Stomach (tissue), 8 donors: ENCODE measurements at regions not wholly inside any gene's neighbourhood (a gene's known extent, or its start where the extent isn't known, plus 50 kb on each side); places are given as distances from the start of the nearest gene placed in this dataset.

Experiments used
- DNase-seq, 2 donors: peaks; one replicate each; pipeline versions ENCODE4 v3.0.0 to v3.0.0-alpha.2; 2013 to 2019
- H3K27ac ChIP-seq, 5 donors: fragments of 200-600 bp in 4 of 5; sonication (generic) in 4 of 5; one replicate each; pipeline ENCODE4 v1.5.1; 2013 to 2019; ENCODE audit warnings: mild to moderate bottlenecking in 1 of 5, moderate library complexity in 1 of 5
- H3K27me3 ChIP-seq, 3 donors: fragments of 200-600 bp; sonication (generic); one replicate each; pipeline ENCODE4 v1.5.1; 2017 to 2019; ENCODE audit warnings: mixed run types in 1 of 3
- H3K36me3 ChIP-seq, 4 donors: fragments of 200-600 bp; sonication (generic); 1 replicate in 3 of 4; 2 replicates in 1 of 4; pipeline ENCODE4 v1.5.1; 2016 to 2019
- H3K4me1 ChIP-seq, 4 donors: fragments of 200-600 bp; sonication (generic); one replicate each; pipeline ENCODE4 v1.5.1; 2016 to 2019
- H3K4me3 ChIP-seq, 4 donors: fragments of 200-600 bp; sonication (generic) in 3 of 4; one replicate each; pipeline ENCODE4 v1.5.1; 2016 to 2019; ENCODE audit warnings: mild to moderate bottlenecking in 1 of 4
- H3K9me3 ChIP-seq, 4 donors: fragments of 200-600 bp; sonication (generic); one replicate each; pipeline ENCODE4 v1.5.1; 2016 to 2019
- CTCF ChIP-seq, 7 experiments: fragments of 450-650 bp in 4 of 7; fragments of 200-600 bp in 3 of 7; sonication (generic) in 3 of 7; IDR thresholded peaks; one replicate each; pipeline ENCODE4 v1.5.1; 2016 to 2019; ENCODE audit warnings: antibody characterized with exemption in 7 of 7, control low read depth in 2 of 7, mild to moderate bottlenecking in 1 of 7
- EP300 ChIP-seq: sonication (generic); formaldehyde crosslinking; IDR thresholded peaks from one replicate; pipeline ENCODE4 v1.6.1; 2017; ENCODE audit warnings: antibody characterized with exemption
- POLR2A ChIP-seq, 4 donors: fragments of 450-650 bp; IDR thresholded peaks; one replicate each; pipeline ENCODE4 v1.6.1; 2016; ENCODE audit warnings: antibody characterized with exemption in 4 of 4, control low read depth in 2 of 4, mild to moderate bottlenecking in 1 of 4, moderate library complexity in 1 of 4
- POLR2AphosphoS5 ChIP-seq, 3 donors: sonication (generic); formaldehyde crosslinking; IDR thresholded peaks; one replicate each; pipeline ENCODE4 v1.6.1; 2016; ENCODE audit warnings: antibody characterized with exemption in 3 of 3
- WGBS, 5 donors: extraction: QIAGEN DNeasy Blood & Tissue Kit in 3 of 5; methylation state at CpG; one replicate each; pipeline versions ENCODE4 v1.1.5 to v1.1.7; 2013 to 2018; 5-methylcytosine and 5-hydroxymethylcytosine counted together
- intact Hi-C: fragments of 100-400 bp; cut with DNase I; formaldehyde crosslinking; loops from one replicate; pipeline ENCODE4 v1.15.1; 2023; ENCODE audit warnings: low total_unique reads
- donor health status: healthy with polysubstance abuse.
- donor health status: Bipolar disorder and iron deficiency.
- donor health status: healthy.

GRCh38 chr2:2642906-2643890 is 312.1 kb upstream of the MYT1L start:
- peaks cover 0 to 6% (median 0%) of the 10 kb centered on the region in 4 donors for H3K9me3 ChIP-seq
- H3K36me3 ChIP-seq: no peaks in the 10 kb centered on the region
- H3K4me3 ChIP-seq: no peak overlapping the region
- peaks cover 0 to 32% (median 0%) of the 10 kb centered on the region in 3 donors for H3K27me3 ChIP-seq
- 84 to 89% (median 87%) methylated on average over 19 to 29 of the region's 29 CpGs for WGBS, 5 donors
- no peaks in the 10 kb centered on the region for H3K4me1 ChIP-seq
- intact Hi-C loops: no loop called here
- TF ChIP-seq CTCF (IDR thresholded peaks at IDR 0.05) (no peak), EP300 (no peak), POLR2AphosphoS5 (IDR thresholded peaks at IDR 0.05) (no peak), POLR2A (IDR thresholded peaks at IDR 0.05) (no peak)
- no peak for DNase-seq
- no peak overlapping the region for H3K27ac ChIP-seq

GRCh38 chr2:2641541-2642410 is 310.7 kb upstream of the MYT1L start:
- no peak for DNase-seq
- no peak for TF ChIP-seq CTCF (IDR thresholded peaks at IDR 0.05)
- no peak for TF ChIP-seq EP300
- TF ChIP-seq POLR2A (IDR thresholded peaks at IDR 0.05): no peak
- no peak for TF ChIP-seq POLR2AphosphoS5 (IDR thresholded peaks at IDR 0.05)
- WGBS, 5 donors: 67 to 77% (median 73%) methylated on average over 16 to 17 of the region's 17 CpGs
- Histone ChIP-seq H3K4me1 (no peaks in the 10 kb centered on the region), H3K4me3 (no peak overlapping the region), H3K9me3 (no peaks in the 10 kb centered on the region), H3K36me3 (no peaks in the 10 kb centered on the region), H3K27ac (no peak overlapping the region), H3K27me3 (peaks cover 0 to 40% (median 0%) of the 10 kb centered on the region in 3 donors)
- intact Hi-C loops: no loop called here

GRCh38 chr2:2640818-2641217 is 309.7 kb upstream of the MYT1L start:
- TF ChIP-seq EP300 (no peak), CTCF (IDR thresholded peaks at IDR 0.05) (no peak), POLR2AphosphoS5 (IDR thresholded peaks at IDR 0.05) (no peak), POLR2A (IDR thresholded peaks at IDR 0.05) (no peak)
- Histone ChIP-seq H3K4me3 (no peak overlapping the region), H3K4me1 (no peaks in the 10 kb centered on the region), H3K27ac (no peak overlapping the region), H3K9me3 (no peaks in the 10 kb centered on the region), H3K27me3 (peaks cover 0 to 45% (median 0%) of the 10 kb centered on the region in 3 donors), H3K36me3 (no peaks in the 10 kb centered on the region)
- intact Hi-C loops: no loop called here
- no peak for DNase-seq
- 34 to 56% (median 53%) methylated on average over 3 of the region's 3 CpGs for WGBS, 5 donors

- Histone ChIP-seq H3K9me3 (no peaks in the 10 kb centered on the region), H3K27ac (no peak overlapping the region), H3K36me3 (no peaks in the 10 kb centered on the region), H3K4me3 (no peak overlapping the region), H3K4me1 (no peaks in the 10 kb centered on the region), H3K27me3 (peaks cover 0 to 43% (median 0%) of the 10 kb centered on the region in 3 donors)
- DNase-seq: no peak
- intact Hi-C loops: no loop called here
- 87 to 94% (median 91%) methylated on average over 7 of the region's 7 CpGs for WGBS, 5 donors
- no peak for TF ChIP-seq POLR2AphosphoS5 (IDR thresholded peaks at IDR 0.05)
- no peak for TF ChIP-seq EP300
- TF ChIP-seq CTCF (IDR thresholded peaks at IDR 0.05): no peak
- no peak for TF ChIP-seq POLR2A (IDR thresholded peaks at IDR 0.05)
Measured at GRCh38 chr2:2640371-2640770, 309.3 kb upstream of the MYT1L start.
